RWPE1 (cell line): ENCODE measurements at regions not wholly inside any gene's neighbourhood (a gene's known extent, or its start where the extent isn't known, plus 50 kb on each side); places are given as distances from the start of the nearest gene placed in this dataset.

Source experiments
- CTCF ChIA-PET: fragments of 350-600 bp; sonication (Branson Sonifier 250); formaldehyde crosslinking; extraction: SDS; loops from one replicate; lab custom pipeline; 2021; lab: Yijun Ruan, JAX
- POLR2A ChIA-PET: fragments of 400-600 bp; formaldehyde crosslinking; extraction: SDS; loops from one replicate; lab custom pipeline; 2020; ENCODE audit warnings: antibody characterized with exemption; ENCODE audit not compliant: low non-redundant PET; lab: Yijun Ruan, JAX
- DNase-seq: peaks from one replicate; pipeline ENCODE4 v3.0.0; 2012; ENCODE audit warnings: low spot score
- H3K27ac ChIP-seq: fragments of 450-650 bp; 2 replicates; pipeline ENCODE4 v1.5.1; 2017
- TF ChIP-seq, protein P1 (sequence below): fragments of 450-650 bp; conservative IDR thresholded peaks from 2 replicates; pipeline ENCODE4 v1.5.1; 2017; ENCODE audit warnings: low read depth, mild to moderate bottlenecking

DNA sequence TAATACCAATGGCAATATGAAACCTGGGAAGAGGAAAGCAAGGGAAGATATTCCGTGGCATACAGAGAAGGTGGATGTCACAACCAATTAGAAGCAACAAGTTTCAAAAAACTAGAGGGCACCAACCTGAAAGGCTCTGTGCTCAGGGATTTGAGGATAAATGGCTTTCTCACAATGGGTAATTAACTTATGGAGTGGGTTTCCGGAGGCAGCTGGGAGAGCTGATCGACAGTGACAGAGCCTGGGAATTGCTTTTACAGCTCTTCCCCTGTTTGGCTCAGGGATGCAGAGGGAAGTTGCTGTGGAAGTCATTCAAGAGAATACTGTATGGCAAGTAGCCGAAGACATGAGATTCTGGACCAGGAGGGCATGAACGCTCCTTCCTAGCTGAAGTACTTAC lies 237.0 kb downstream of the KIF4B start:
- TF ChIP-seq, protein P1, sequence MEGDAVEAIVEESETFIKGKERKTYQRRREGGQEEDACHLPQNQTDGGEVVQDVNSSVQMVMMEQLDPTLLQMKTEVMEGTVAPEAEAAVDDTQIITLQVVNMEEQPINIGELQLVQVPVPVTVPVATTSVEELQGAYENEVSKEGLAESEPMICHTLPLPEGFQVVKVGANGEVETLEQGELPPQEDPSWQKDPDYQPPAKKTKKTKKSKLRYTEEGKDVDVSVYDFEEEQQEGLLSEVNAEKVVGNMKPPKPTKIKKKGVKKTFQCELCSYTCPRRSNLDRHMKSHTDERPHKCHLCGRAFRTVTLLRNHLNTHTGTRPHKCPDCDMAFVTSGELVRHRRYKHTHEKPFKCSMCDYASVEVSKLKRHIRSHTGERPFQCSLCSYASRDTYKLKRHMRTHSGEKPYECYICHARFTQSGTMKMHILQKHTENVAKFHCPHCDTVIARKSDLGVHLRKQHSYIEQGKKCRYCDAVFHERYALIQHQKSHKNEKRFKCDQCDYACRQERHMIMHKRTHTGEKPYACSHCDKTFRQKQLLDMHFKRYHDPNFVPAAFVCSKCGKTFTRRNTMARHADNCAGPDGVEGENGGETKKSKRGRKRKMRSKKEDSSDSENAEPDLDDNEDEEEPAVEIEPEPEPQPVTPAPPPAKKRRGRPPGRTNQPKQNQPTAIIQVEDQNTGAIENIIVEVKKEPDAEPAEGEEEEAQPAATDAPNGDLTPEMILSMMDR, result no peak
- no peak overlapping the region for H3K27ac ChIP-seq
- POLR2A ChIA-PET, result no interaction called here
- CTCF ChIA-PET, result no interaction called here
- DNase-seq, result no peak

DNA sequence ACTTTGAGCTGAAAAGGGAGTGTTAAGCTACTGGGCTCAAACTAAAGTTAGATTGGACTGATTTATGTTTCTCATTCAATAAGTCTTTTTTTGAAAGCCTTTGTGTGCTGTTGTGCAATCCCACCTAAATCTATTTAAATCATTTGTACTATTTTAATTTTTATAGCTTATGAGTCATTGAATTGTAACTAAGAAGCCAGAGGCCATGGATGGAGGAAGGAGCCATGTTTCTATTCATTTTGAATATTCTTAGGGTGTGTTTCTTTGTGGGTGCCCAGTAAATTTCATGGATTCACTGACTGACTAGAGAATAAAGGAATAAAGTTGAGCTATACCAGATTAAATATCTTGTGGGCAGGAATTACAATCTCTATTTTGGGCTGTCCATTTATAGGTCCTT lies 238.5 kb downstream of the KIF4B start:
- ChIA-PET POLR2A (no interaction called here), CTCF (interaction anchor here (0.6 kb wide), 1 partner anchor 713 kb away, joined by 3 read pairs; no protein-coding TSS in a partner anchor)
- TF ChIP-seq, protein P1, result no peak
- DNase-seq, result no peak
- no peak overlapping the region for H3K27ac ChIP-seq

DNA sequence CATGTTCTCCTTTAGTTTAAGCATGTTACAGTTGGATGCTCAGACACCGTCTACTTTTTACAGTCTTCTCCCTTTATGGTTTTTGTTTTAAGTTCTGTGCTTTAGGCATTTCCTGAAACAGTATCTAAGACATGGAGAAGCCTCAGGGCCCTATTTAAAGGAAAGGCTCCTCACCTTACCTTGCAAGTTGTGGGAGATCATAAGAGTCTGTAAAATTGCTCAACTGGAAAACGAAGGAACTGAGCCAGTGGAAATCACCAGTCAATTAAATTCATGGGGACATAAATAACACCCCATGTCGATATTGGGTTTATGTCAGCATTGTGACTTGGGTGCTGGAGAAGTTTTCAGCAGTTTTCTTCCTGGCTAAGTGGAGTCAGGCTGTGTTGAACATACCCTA lies 239.2 kb downstream of the KIF4B start:
- no peak overlapping the region for H3K27ac ChIP-seq
- no peak for DNase-seq
- TF ChIP-seq, protein P1, result no peak
- ChIA-PET CTCF (no interaction called here), POLR2A (no interaction called here)

DNA sequence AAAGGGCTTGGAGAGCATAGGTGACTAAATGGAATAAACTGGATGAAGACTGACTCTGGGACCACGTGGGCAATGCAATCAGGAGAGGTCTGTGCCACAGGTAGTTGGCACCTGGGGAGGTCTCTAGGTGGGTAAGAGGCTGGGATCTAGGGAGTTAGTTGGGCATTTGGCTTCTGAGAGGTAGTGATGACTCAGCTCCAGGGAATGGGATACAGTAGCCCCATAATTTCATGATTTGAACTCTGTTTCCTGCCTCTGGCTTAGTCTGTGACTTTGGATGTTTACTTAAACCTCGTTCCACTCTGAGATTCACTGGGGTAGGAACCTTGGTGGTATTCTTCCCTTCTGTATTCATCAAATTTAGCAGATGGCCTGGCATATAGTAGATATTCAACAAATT lies 240.8 kb downstream of the KIF4B start:
- TF ChIP-seq, protein P1, result no peak
- no peak for DNase-seq
- CTCF ChIA-PET, result interaction anchor here (0.7 kb wide), 1 partner anchor 41 kb away, joined by 4 read pairs; no protein-coding TSS in a partner anchor
- H3K27ac ChIP-seq, result no peak overlapping the region
- POLR2A ChIA-PET, result no interaction called here

DNA sequence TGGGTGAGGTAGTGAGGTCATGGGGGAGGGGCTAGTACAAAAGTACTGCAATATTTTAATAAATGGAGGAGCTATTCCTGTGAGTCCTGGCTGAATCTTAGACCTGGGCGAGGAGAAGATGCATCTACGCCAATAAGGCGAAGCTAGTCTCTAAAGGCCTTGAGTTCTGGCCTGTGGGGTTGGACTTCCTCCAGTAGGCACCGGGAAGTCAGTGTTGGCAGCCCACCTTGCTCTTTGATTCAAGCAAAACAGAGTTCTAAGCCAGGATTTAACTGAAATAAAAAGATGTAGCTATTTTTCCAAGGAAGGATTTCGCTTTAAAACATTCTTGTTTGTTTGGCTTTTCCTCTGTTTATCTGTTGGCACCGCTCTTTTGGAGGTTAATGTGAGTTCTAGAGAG lies 244.6 kb downstream of the KIF4B start:
- ChIA-PET POLR2A (no interaction called here), CTCF (interaction anchor here (0.5 kb wide), 1 partner anchor 230 kb away, joined by 3 read pairs; no protein-coding TSS in a partner anchor)
- no peak overlapping the region for H3K27ac ChIP-seq
- TF ChIP-seq, protein P1, result no peak
- DNase-seq, result no peak

DNA sequence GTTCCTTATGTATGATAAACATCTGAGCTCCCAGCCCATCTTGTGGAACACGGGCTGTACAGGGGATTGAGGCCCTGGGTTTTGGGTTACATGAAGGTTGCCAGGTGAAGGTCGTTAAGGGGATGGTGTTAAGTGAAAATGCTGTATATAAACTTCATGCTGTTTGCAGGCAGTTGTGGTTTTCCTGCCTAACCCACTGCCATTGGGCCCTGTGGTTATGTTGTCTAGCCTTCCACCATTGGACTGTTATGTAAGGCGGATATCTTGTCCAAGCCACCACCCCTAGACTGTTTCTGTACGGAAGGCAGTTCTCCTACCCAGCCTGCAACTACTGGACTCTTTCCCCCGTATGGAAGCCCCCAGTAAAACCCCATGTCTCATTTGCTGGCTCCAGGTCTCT lies 246.1 kb downstream of the KIF4B start:
- ChIA-PET CTCF (no interaction called here), POLR2A (no interaction called here)
- no peak overlapping the region for H3K27ac ChIP-seq
- TF ChIP-seq, protein P1, result no peak
- no peak for DNase-seq

DNA sequence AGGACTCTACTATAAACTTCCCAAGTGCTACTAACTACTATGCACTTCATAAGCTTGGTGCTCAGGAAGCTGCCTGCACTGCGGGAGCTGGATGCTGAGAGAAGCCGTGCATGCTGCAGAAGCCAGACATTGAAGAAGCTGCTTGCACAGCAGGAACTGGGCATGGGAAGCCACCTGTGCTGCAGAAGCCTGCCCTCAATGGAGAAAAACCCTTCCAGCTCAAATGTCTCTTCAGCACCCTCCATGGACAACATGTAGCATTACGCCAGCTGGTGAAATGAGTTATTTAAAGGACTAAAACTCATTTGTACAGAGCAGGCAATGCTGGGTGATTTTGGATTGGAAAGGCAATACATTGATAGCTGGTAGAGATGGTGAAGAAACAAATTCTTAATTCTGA lies 247.2 kb downstream of the KIF4B start:
- ChIA-PET POLR2A (no interaction called here), CTCF (interaction anchor here (0.6 kb wide), 1 partner anchor 609 kb away, joined by 3 read pairs; no protein-coding TSS in a partner anchor)
- TF ChIP-seq, protein P1, result no peak
- H3K27ac ChIP-seq, result no peak overlapping the region
- DNase-seq, result no peak
